Neural progenitor cell (in vitro differentiated cells): ENCODE measurements at regions not wholly inside any gene's neighbourhood (a gene's known extent, or its start where the extent isn't known, plus 50 kb on each side); places are given as distances from the start of the nearest gene placed in this dataset.

Source experiments
- EZH2 ChIP-seq: fragments of 200-600 bp; sonication (generic); IDR thresholded peaks from 2 replicates; pipeline ENCODE4 v1.6.1; 2017; ENCODE audit warnings: antibody characterized with exemption, mild to moderate bottlenecking, moderate library complexity
- TF ChIP-seq, protein P1 (sequence below): fragments of 200-600 bp; sonication (generic); IDR thresholded peaks from 2 replicates; pipeline ENCODE4 v1.5.1; 2017; ENCODE audit warnings: antibody characterized with exemption, mild to moderate bottlenecking

DNA sequence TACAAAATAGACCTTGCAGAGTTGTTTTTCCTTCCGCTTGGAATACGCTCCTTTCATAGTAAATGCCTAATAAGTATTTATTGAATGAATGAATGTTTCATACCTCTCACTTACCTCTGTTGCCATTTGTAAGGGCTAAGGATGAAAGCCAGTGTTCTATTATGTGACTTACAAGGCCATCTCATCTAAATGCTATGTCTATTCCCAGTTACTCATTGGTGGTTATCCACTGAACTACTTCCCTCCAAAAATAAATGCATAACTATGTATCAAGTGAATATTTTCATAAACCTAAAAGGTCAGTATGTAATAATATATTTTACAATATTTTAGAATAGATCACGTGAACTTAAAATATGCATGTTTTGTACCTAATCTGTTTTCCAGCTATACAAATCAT is 670.5 kb upstream of the RGMB start:
- TF ChIP-seq, protein P1, sequence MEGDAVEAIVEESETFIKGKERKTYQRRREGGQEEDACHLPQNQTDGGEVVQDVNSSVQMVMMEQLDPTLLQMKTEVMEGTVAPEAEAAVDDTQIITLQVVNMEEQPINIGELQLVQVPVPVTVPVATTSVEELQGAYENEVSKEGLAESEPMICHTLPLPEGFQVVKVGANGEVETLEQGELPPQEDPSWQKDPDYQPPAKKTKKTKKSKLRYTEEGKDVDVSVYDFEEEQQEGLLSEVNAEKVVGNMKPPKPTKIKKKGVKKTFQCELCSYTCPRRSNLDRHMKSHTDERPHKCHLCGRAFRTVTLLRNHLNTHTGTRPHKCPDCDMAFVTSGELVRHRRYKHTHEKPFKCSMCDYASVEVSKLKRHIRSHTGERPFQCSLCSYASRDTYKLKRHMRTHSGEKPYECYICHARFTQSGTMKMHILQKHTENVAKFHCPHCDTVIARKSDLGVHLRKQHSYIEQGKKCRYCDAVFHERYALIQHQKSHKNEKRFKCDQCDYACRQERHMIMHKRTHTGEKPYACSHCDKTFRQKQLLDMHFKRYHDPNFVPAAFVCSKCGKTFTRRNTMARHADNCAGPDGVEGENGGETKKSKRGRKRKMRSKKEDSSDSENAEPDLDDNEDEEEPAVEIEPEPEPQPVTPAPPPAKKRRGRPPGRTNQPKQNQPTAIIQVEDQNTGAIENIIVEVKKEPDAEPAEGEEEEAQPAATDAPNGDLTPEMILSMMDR = no peak
- no peak for TF ChIP-seq EZH2
